Ovary (tissue), 3 donors: ENCODE measurements at regions not wholly inside any gene's neighbourhood (a gene's known extent, or its start where the extent isn't known, plus 50 kb on each side); places are given as distances from the start of the nearest gene placed in this dataset.

Source experiments
- POLR2A ChIP-seq: fragments of 450-650 bp; IDR thresholded peaks from one replicate; pipeline ENCODE4 v1.6.1; 2017; ENCODE audit warnings: antibody characterized with exemption, mild to moderate bottlenecking, moderate library complexity
- TF ChIP-seq, protein P1 (sequence below), 3 donors: fragments of 450-650 bp in 2 of 3; fragments of 200-600 bp in 1 of 3; IDR thresholded peaks; one replicate each; pipeline versions ENCODE4 v1.5.1 to v1.8.0; 2016 to 2022; ENCODE audit warnings: antibody characterized with exemption in 3 of 3, mild to moderate bottlenecking in 1 of 3
- donor health status: DM: no; HTN: no; CAD: no.

DNA sequence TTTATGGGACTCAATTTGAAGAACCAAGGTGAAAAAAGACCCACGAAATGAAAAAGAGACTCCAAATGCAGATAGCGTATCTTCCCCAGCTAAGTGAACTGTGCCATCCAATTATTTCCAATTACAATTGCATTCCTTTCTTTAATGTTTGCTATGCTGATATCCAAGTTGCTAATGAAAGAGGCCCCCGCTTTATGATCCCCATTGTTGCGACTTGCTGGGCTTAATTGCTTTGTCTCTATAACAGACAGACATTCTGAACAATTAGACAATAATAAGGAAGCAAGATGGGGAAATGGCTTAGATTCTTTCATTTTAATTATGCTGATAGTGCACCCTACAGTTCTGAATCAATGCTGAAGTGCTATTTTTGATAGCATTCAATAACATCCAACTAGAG, 354.3 kb downstream of the KIF4B start:
- no peak for TF ChIP-seq POLR2A
- TF ChIP-seq, protein P1, sequence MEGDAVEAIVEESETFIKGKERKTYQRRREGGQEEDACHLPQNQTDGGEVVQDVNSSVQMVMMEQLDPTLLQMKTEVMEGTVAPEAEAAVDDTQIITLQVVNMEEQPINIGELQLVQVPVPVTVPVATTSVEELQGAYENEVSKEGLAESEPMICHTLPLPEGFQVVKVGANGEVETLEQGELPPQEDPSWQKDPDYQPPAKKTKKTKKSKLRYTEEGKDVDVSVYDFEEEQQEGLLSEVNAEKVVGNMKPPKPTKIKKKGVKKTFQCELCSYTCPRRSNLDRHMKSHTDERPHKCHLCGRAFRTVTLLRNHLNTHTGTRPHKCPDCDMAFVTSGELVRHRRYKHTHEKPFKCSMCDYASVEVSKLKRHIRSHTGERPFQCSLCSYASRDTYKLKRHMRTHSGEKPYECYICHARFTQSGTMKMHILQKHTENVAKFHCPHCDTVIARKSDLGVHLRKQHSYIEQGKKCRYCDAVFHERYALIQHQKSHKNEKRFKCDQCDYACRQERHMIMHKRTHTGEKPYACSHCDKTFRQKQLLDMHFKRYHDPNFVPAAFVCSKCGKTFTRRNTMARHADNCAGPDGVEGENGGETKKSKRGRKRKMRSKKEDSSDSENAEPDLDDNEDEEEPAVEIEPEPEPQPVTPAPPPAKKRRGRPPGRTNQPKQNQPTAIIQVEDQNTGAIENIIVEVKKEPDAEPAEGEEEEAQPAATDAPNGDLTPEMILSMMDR (IDR thresholded peaks at IDR 0.05): no peak
